Naive thymus-derived CD4-positive, alpha-beta T cell (primary cell): ENCODE measurements at regions not wholly inside any gene's neighbourhood (a gene's known extent, or its start where the extent isn't known, plus 50 kb on each side); places are given as distances from the start of the nearest gene placed in this dataset.

Experiments
- ATAC-seq: fragments of 150-1000 bp; cut with Tn5 transposase; 2 replicates; pipeline ENCODE4 v1.10.0; 2021; ENCODE audit warnings: mild to moderate bottlenecking, moderate library complexity
- CTCF ChIA-PET: fragments of 350-600 bp; sonication (Branson Sonifier 250); formaldehyde crosslinking; loops from one replicate; lab custom pipeline; 2021; ENCODE audit warnings: antibody characterized with exemption; lab: Charles Lee
- POLR2A ChIA-PET: fragments of 350-600 bp; sonication (Branson Sonifier 250); formaldehyde crosslinking; loops from one replicate; lab custom pipeline; 2021; ENCODE audit warnings: antibody characterized with exemption, inconsistent platforms; lab: Charles Lee
- DNase-seq, 9 donors: peaks; one replicate each; pipeline versions ENCODE4 v3.0.0 to v3.0.0-alpha.2; 2020 to 2022; ENCODE audit warnings: mixed read lengths in 1 of 9
- H3K27ac ChIP-seq: one replicate; pipeline ENCODE4 v1.7.0; 2013; ENCODE audit warnings: mild to moderate bottlenecking, low read depth, low read length, moderate library complexity
- H3K27me3 ChIP-seq, 2 donors: one replicate each; pipeline ENCODE4 v1.7.0; 2013; ENCODE audit warnings: low read length in 2 of 2, mild to moderate bottlenecking in 2 of 2, moderate library complexity in 2 of 2; ENCODE audit not compliant: control insufficient read depth in 2 of 2, insufficient read depth in 2 of 2
- H3K36me3 ChIP-seq, 3 experiments: 1 replicate in 2 of 3; 2 replicates in 1 of 3; pipeline ENCODE4 v1.7.0; 2013; ENCODE audit warnings: low read length in 3 of 3, mild to moderate bottlenecking in 3 of 3, moderate library complexity in 1 of 3; ENCODE audit not compliant: insufficient read depth in 3 of 3, control insufficient read depth in 2 of 3
- H3K4me1 ChIP-seq, 2 donors: one replicate each; pipeline ENCODE4 v1.7.0; 2013; ENCODE audit warnings: low read length in 2 of 2, mild to moderate bottlenecking in 2 of 2, moderate library complexity in 1 of 2; ENCODE audit not compliant: control insufficient read depth in 2 of 2, insufficient read depth in 2 of 2
- H3K4me3 ChIP-seq: 2 replicates; pipeline ENCODE4 v1.7.0; 2013; ENCODE audit warnings: mild to moderate bottlenecking, low read length
- H3K9me3 ChIP-seq, 3 experiments: 1 replicate in 2 of 3; 2 replicates in 1 of 3; pipeline ENCODE4 v1.7.0; 2013; ENCODE audit warnings: low read length in 3 of 3; ENCODE audit not compliant: control insufficient read depth in 2 of 3
- H3K27ac Mint-ChIP-seq, 9 donors: one replicate each; pipeline ENCODE4 v1.8.0; 2020 to 2022; ENCODE audit warnings: mixed read lengths in 9 of 9, mild to moderate bottlenecking in 8 of 9, moderate library complexity in 5 of 9, inconsistent platforms in 2 of 9
- H3K27me3 Mint-ChIP-seq, 5 donors: one replicate each; pipeline ENCODE4 v1.8.0; 2021 to 2022; ENCODE audit warnings: mixed read lengths in 5 of 5, mild to moderate bottlenecking in 1 of 5
- H3K36me3 Mint-ChIP-seq, 5 donors: one replicate each; pipeline ENCODE4 v1.8.0; 2020 to 2022; ENCODE audit warnings: mixed read lengths in 5 of 5, mild to moderate bottlenecking in 3 of 5, inconsistent platforms in 1 of 5
- H3K4me1 Mint-ChIP-seq, 7 donors: one replicate each; pipeline ENCODE4 v1.8.0; 2020 to 2022; ENCODE audit warnings: mixed read lengths in 7 of 7, mild to moderate bottlenecking in 3 of 7, inconsistent platforms in 1 of 7
- H3K4me3 Mint-ChIP-seq, 10 donors: one replicate each; pipeline ENCODE4 v1.8.0; 2020 to 2022; ENCODE audit warnings: mild to moderate bottlenecking in 10 of 10, mixed read lengths in 10 of 10, moderate library complexity in 6 of 10, inconsistent platforms in 2 of 10
- H3K9me3 Mint-ChIP-seq, 11 donors: one replicate each; pipeline ENCODE4 v1.8.0; 2020 to 2022; ENCODE audit warnings: mixed read lengths in 11 of 11, mild to moderate bottlenecking in 4 of 11, inconsistent platforms in 1 of 11, moderate library complexity in 1 of 11
- intact Hi-C, 2 donors: fragments of 100-400 bp; cut with micrococcal nuclease; formaldehyde crosslinking; loops; one replicate each; pipeline ENCODE4 v1.15.1; 2023

DNA sequence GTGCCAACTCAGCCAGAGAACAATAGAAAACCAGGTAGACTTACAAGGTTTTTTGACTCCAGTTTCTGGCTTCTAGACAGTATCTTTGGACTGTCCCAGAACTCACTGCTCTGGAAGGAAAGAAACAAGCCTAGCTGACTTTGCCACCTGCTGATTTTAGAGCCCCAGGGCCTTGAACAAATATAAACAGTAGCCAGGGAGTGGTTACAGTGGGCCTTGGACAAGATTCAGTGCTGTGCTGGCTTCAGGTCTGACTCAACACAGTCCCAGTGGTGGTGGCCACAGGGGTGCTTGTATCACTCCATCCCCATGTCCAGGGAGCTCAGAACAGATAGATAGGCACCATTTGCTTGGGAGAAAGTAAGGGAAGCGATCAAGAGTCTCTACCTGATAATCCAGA is 694.1 kb upstream of the ADGRL3 start:
- Mint-ChIP-seq H3K4me1 (no peaks in the 10 kb centered on the region), H3K9me3 (peaks cover 5 to 36% (median 16%) of the 10 kb centered on the region in 11 donors), H3K27me3 (no peaks in the 10 kb centered on the region), H3K27ac (no peak overlapping the region), H3K4me3 (no peak overlapping the region), H3K36me3 (peaks cover 0 to 1% (median 0%) of the 10 kb centered on the region in 5 donors)
- intact Hi-C loops: no loop called here
- no peak overlapping the region for H3K27ac ChIP-seq
- ChIA-PET CTCF (no interaction called here), POLR2A (no interaction called here)
- H3K27me3 ChIP-seq: no peaks in the 10 kb centered on the region
- peaks cover 0 to 6% (median 0%) of the 10 kb centered on the region in 3 experiments for H3K9me3 ChIP-seq
- H3K4me1 ChIP-seq: no peaks in the 10 kb centered on the region
- ATAC-seq (no peak), DNase-seq (no peak)
- H3K4me3 ChIP-seq: no peak overlapping the region
- no peaks in the 10 kb centered on the region for H3K36me3 ChIP-seq

DNA sequence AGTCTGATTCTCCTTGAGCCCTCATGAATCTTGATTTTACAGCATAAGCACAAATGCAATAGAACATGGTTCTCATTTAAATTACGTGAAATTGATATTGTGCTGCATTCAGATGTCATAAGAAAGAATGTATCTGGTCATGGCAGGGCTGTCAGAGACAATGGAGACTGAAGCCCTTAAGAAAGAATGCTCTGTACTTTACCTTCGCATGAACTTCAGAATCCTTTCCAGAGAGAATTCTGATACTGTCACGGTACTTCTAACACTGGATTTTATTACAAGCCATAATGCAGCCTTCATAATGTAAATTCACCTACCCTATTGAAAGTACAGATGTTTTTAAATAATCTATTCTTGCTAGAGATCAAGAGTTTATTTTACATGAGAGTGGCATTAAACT is 677.9 kb upstream of the ADGRL3 start:
- no peak overlapping the region for H3K27ac Mint-ChIP-seq
- no peaks in the 10 kb centered on the region for H3K9me3 ChIP-seq
- intact Hi-C loops: no loop called here
- H3K36me3 ChIP-seq: no peaks in the 10 kb centered on the region
- CTCF ChIA-PET: no interaction called here
- H3K36me3 Mint-ChIP-seq: no peaks in the 10 kb centered on the region
- H3K4me1 ChIP-seq: no peaks in the 10 kb centered on the region
- H3K9me3 Mint-ChIP-seq: peaks cover 0 to 9% (median 2%) of the 10 kb centered on the region in 11 donors
- POLR2A ChIA-PET: no interaction called here
- no peak overlapping the region for H3K4me3 ChIP-seq
- no peak for DNase-seq
- H3K27ac ChIP-seq: no peak overlapping the region
- H3K27me3 Mint-ChIP-seq: no peaks in the 10 kb centered on the region
- H3K4me3 Mint-ChIP-seq: no peak overlapping the region
- H3K4me1 Mint-ChIP-seq: no peaks in the 10 kb centered on the region
- H3K27me3 ChIP-seq: no peaks in the 10 kb centered on the region
- no peak for ATAC-seq

DNA sequence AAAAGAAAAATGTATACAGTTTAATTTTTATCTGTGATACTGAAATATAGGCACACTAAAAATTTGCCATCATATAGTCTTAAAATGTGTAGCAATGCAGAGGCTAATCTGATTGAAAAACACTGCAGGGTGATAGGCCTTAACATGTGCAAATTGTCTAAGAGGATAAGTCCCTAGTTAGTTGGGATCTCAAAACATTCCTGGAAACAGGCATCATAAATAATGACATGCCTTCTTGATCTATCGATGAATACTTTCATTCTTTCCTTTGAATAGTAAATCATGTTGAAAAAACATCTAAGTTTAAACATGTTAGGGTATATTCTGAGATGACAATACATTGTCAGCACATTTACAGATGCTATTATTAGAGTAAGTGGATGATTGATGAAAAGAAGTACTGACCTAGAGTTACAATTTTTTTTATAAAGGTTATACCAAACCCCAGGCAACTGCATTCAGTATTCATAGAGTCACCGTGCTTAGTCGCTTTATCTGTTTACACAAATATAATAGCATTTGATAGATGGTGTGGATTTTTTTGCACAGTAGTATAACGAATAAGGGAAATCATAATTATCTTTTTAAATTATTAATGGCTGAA is 668.2 kb upstream of the ADGRL3 start:
- Histone ChIP-seq H3K27ac (no peak overlapping the region), H3K4me3 (no peak overlapping the region), H3K36me3 (no peaks in the 10 kb centered on the region), H3K27me3 (no peaks in the 10 kb centered on the region), H3K9me3 (no peaks in the 10 kb centered on the region), H3K4me1 (no peaks in the 10 kb centered on the region)
- intact Hi-C loops: no loop called here
- H3K4me1 Mint-ChIP-seq: no peaks in the 10 kb centered on the region
- no peak overlapping the region for H3K4me3 Mint-ChIP-seq
- H3K36me3 Mint-ChIP-seq: peaks cover 0 to 4% (median 0%) of the 10 kb centered on the region in 5 donors
- H3K9me3 Mint-ChIP-seq: peaks cover 0 to 34% (median 6%) of the 10 kb centered on the region in 11 donors
- H3K27ac Mint-ChIP-seq: no peak overlapping the region
- DNase-seq (no peak), ATAC-seq (no peak)
- ChIA-PET POLR2A (no interaction called here), CTCF (interaction anchor here (0.6 kb wide), 1 partner anchor 926 kb away, joined by 3 read pairs; no protein-coding TSS in a partner anchor)
- H3K27me3 Mint-ChIP-seq: no peaks in the 10 kb centered on the region

DNA sequence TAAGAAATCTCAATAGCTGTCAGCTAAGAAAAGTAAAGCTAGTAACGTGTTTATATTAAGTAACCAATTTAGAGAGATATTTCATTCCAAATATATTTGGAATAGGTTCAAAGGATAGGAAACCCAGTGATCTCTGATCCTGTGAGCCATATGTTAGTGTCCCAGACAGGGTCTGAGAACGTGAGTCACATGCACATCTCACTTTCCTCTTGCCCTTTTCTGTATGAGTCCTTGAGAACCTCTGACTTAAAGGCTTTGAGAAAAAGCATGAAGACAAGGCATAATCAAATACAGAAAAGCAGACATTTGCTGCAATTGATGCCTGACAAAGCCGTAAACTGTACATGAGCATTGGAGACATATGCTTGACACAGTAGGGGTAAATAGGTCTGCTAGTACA is 655.1 kb upstream of the ADGRL3 start:
- intact Hi-C loops: no loop called here
- Mint-ChIP-seq H3K4me1 (no peaks in the 10 kb centered on the region), H3K36me3 (no peaks in the 10 kb centered on the region), H3K4me3 (no peak overlapping the region), H3K9me3 (peaks cover 3 to 37% (median 12%) of the 10 kb centered on the region in 11 donors), H3K27ac (no peak overlapping the region), H3K27me3 (no peaks in the 10 kb centered on the region)
- no peaks in the 10 kb centered on the region for H3K4me1 ChIP-seq
- no peak overlapping the region for H3K27ac ChIP-seq
- POLR2A ChIA-PET: no interaction called here
- no peaks in the 10 kb centered on the region for H3K36me3 ChIP-seq
- CTCF ChIA-PET: no interaction called here
- ATAC-seq (no peak), DNase-seq (no peak)
- H3K27me3 ChIP-seq: no peaks in the 10 kb centered on the region
- H3K4me3 ChIP-seq: no peak overlapping the region
- H3K9me3 ChIP-seq: no peaks in the 10 kb centered on the region

GRCh38 chr4:60562334-60562733 is 637.8 kb upstream of the ADGRL3 start:
- peaks cover 0 to 16% (median 4%) of the 10 kb centered on the region in 11 donors for H3K9me3 Mint-ChIP-seq
- Histone ChIP-seq H3K27me3 (no peaks in the 10 kb centered on the region), H3K36me3 (no peaks in the 10 kb centered on the region), H3K4me3 (no peak overlapping the region), H3K27ac (no peak overlapping the region), H3K4me1 (no peaks in the 10 kb centered on the region), H3K9me3 (no peaks in the 10 kb centered on the region)
- CTCF ChIA-PET: no interaction called here
- POLR2A ChIA-PET: no interaction called here
- no peaks in the 10 kb centered on the region for H3K4me1 Mint-ChIP-seq
- no peak overlapping the region for H3K27ac Mint-ChIP-seq
- H3K36me3 Mint-ChIP-seq: no peaks in the 10 kb centered on the region
- no peak for ATAC-seq
- no peak for DNase-seq
- no peak overlapping the region for H3K4me3 Mint-ChIP-seq
- intact Hi-C loops: no loop called here
- no peaks in the 10 kb centered on the region for H3K27me3 Mint-ChIP-seq

- Mint-ChIP-seq H3K4me3 (no peak overlapping the region), H3K27me3 (no peaks in the 10 kb centered on the region), H3K27ac (no peak overlapping the region), H3K9me3 (peaks cover 0 to 36% (median 7%) of the 10 kb centered on the region in 11 donors), H3K36me3 (no peaks in the 10 kb centered on the region), H3K4me1 (no peaks in the 10 kb centered on the region)
- Histone ChIP-seq H3K4me1 (no peaks in the 10 kb centered on the region), H3K4me3 (no peak overlapping the region), H3K36me3 (no peaks in the 10 kb centered on the region), H3K9me3 (no peaks in the 10 kb centered on the region), H3K27ac (no peak overlapping the region), H3K27me3 (no peaks in the 10 kb centered on the region)
- CTCF ChIA-PET: no interaction called here
- ATAC-seq: no peak
- DNase-seq: no peak
- POLR2A ChIA-PET: no interaction called here
- intact Hi-C loops: no loop called here
These were observed 634.6 kb upstream of the ADGRL3 start for GRCh38 chr4:60565558-60565957.

DNA sequence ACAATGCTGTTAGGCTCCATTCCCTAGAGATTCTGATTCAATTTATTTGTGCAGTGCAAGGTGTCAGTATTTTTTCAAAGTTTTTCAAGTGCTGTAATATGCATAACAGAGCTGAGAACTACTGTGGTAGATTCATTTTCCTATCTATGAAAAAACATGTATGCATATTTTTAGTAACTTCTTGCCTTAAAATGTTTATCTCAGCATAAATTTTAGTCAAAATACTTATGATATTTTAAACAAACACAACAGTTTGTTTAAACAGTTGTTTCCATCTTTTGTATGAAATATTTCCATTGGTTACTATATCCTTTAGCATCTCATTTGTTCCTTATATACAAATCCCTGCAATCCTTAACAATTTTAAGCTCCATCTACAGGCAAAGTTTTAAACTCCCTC is 624.8 kb upstream of the ADGRL3 start:
- Mint-ChIP-seq H3K27me3 (no peaks in the 10 kb centered on the region), H3K4me1 (no peaks in the 10 kb centered on the region), H3K36me3 (no peaks in the 10 kb centered on the region), H3K4me3 (no peak overlapping the region), H3K9me3 (peaks cover 0 to 31% (median 7%) of the 10 kb centered on the region in 11 donors), H3K27ac (no peak overlapping the region)
- peaks cover 0 to 4% (median 0%) of the 10 kb centered on the region in 3 experiments for H3K9me3 ChIP-seq
- no peak for DNase-seq
- H3K4me1 ChIP-seq: no peaks in the 10 kb centered on the region
- ChIA-PET POLR2A (no interaction called here), CTCF (no interaction called here)
- H3K36me3 ChIP-seq: no peaks in the 10 kb centered on the region
- intact Hi-C loops: no loop called here
- no peak for ATAC-seq
- no peak overlapping the region for H3K27ac ChIP-seq
- H3K27me3 ChIP-seq: no peaks in the 10 kb centered on the region
- no peak overlapping the region for H3K4me3 ChIP-seq
